ENCODE measurements at regions not wholly inside any gene's neighbourhood (a gene's known extent, or its start where the extent isn't known, plus 50 kb on each side); places are given as distances from the start of the nearest gene placed in this dataset.

DNA sequence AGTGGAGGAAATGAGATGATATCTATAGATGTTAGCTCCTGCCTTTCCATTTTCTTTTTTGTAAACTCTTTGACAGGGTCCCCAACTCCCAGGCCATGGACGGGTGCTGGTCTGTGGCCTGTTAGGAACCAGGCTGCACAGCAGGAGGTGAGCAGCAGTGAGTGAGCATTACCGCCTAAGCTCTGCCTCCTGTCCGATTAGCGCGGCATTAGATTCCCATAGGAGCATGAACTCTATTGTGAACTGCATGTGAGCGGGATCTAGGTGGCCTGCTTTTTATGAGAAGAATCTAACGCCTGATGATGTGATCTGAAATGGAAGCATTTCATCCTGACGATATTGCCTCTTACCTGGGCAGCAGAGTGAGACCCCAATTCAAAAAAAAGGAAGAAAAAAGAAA is 56.8 kb upstream of the CHD2 start:
- no peak overlapping the region for H3K23ac ChIP-seq (ENCODE audit: low read depth, low read length)
- no peak for DNase-seq
- TF ChIP-seq CEBPB (IDR thresholded peaks at IDR 0.05; ENCODE audit: low read depth, low read length) (no peak), RCOR1 (IDR thresholded peaks at IDR 0.05; ENCODE audit: insufficient replicate concordance, low read length) (no peak), MXI1 (IDR thresholded peaks at IDR 0.05; ENCODE audit: borderline replicate concordance, low read depth, low read length) (no peak), RFX5 (IDR thresholded peaks at IDR 0.05; ENCODE audit: low read depth, low read length) (no peak), CHD1 (IDR thresholded peaks at IDR 0.05; ENCODE audit: low read depth, low read length) (no peak), NFE2L2 (IDR thresholded peaks at IDR 0.05; ENCODE audit: low read depth, low read length) (no peak), BHLHE40 (IDR thresholded peaks at IDR 0.05; ENCODE audit: low read depth, low read length) (no peak), MAFK (IDR thresholded peaks at IDR 0.05; ENCODE audit: low read depth, low read length) (no peak), SMC3 (IDR thresholded peaks at IDR 0.05; ENCODE audit: low read depth, low read length) (no peak), FOS (IDR thresholded peaks at IDR 0.05; ENCODE audit: low read depth, low read length) (no peak)
- TF ChIP-seq, protein P1, sequence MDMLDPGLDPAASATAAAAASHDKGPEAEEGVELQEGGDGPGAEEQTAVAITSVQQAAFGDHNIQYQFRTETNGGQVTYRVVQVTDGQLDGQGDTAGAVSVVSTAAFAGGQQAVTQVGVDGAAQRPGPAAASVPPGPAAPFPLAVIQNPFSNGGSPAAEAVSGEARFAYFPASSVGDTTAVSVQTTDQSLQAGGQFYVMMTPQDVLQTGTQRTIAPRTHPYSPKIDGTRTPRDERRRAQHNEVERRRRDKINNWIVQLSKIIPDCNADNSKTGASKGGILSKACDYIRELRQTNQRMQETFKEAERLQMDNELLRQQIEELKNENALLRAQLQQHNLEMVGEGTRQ (IDR thresholded peaks at IDR 0.05; ENCODE audit: low read depth, low read length) = no peak
- TF ChIP-seq, protein P2, sequence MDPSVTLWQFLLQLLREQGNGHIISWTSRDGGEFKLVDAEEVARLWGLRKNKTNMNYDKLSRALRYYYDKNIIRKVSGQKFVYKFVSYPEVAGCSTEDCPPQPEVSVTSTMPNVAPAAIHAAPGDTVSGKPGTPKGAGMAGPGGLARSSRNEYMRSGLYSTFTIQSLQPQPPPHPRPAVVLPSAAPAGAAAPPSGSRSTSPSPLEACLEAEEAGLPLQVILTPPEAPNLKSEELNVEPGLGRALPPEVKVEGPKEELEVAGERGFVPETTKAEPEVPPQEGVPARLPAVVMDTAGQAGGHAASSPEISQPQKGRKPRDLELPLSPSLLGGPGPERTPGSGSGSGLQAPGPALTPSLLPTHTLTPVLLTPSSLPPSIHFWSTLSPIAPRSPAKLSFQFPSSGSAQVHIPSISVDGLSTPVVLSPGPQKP (IDR thresholded peaks at IDR 0.05; ENCODE audit: borderline replicate concordance, low read depth, low read length) = no peak
- TF ChIP-seq, protein P3, sequence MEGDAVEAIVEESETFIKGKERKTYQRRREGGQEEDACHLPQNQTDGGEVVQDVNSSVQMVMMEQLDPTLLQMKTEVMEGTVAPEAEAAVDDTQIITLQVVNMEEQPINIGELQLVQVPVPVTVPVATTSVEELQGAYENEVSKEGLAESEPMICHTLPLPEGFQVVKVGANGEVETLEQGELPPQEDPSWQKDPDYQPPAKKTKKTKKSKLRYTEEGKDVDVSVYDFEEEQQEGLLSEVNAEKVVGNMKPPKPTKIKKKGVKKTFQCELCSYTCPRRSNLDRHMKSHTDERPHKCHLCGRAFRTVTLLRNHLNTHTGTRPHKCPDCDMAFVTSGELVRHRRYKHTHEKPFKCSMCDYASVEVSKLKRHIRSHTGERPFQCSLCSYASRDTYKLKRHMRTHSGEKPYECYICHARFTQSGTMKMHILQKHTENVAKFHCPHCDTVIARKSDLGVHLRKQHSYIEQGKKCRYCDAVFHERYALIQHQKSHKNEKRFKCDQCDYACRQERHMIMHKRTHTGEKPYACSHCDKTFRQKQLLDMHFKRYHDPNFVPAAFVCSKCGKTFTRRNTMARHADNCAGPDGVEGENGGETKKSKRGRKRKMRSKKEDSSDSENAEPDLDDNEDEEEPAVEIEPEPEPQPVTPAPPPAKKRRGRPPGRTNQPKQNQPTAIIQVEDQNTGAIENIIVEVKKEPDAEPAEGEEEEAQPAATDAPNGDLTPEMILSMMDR (conservative IDR thresholded peaks at IDR 0.05; ENCODE audit: low read depth, low read length) = no peak
- no peak overlapping the region for H4K5ac ChIP-seq (ENCODE audit: low read depth, low read length)
- peaks cover 1% of the 10 kb centered on the region; the same call in 1 of the 2 replicates for H3K9me1 ChIP-seq (ENCODE audit: insufficient read depth, low read length)
- no peak overlapping the region for H4K91ac ChIP-seq (ENCODE audit: insufficient read depth, low read depth, low read length)
- no peaks in the 10 kb centered on the region for H3K36me3 ChIP-seq (ENCODE audit: control insufficient read depth, insufficient read depth, low read length)
- H3K9ac ChIP-seq (ENCODE audit: low read depth, low read length) = no peak overlapping the region
- 0 out of 4 replicates have a peak, but pooled peaks cover 0 to 2% of the 10 kb centered on the region in 2 experiments for H3K79me1 ChIP-seq (ENCODE audit: low read depth in 1 of 2, low read length in 2 of 2)
- H2BK15ac ChIP-seq (ENCODE audit: low read depth, low read length) = no peak overlapping the region
- H2AK5ac ChIP-seq (ENCODE audit: low read depth, low read length) = no peak overlapping the region
- H4K20me1 ChIP-seq (ENCODE audit: insufficient read depth, low read length) = no peaks in the 10 kb centered on the region
- intact Hi-C loops (cut with micrococcal nuclease) = no loop called here
- H2AK9ac ChIP-seq (replicated peaks; ENCODE audit: low read depth, low read length, poor library complexity) = no peak overlapping the region
- ChIA-PET POLR2A (ENCODE audit: unreplicated experiment) (no interaction called here), CTCF (no interaction called here)
- no peak overlapping the region for H3K56ac ChIP-seq (ENCODE audit: extremely low read depth, insufficient read depth, low read length)
- no peak overlapping the region for H3K4me2 ChIP-seq (ENCODE audit: low read depth, low read length)
- no peak overlapping the region for H2AFZ ChIP-seq (replicated peaks; ENCODE audit: low read length, poor library complexity)
- H3K4me1 ChIP-seq (ENCODE audit: control insufficient read depth, insufficient read depth, low read length) = peaks cover 8% of the 10 kb centered on the region
- BruUV-seq (replicated peaks) = no TSS peak
- H2BK20ac ChIP-seq (ENCODE audit: low read depth, low read length) = no peak overlapping the region
- no peak overlapping the region for H3K4me3 ChIP-seq (ENCODE audit: insufficient read depth, low read depth, low read length)
- no peak overlapping the region for H3K4ac ChIP-seq (ENCODE audit: low read depth, low read length)
- no peak overlapping the region for H3K27ac ChIP-seq (ENCODE audit: insufficient read depth, low read length)
- H3K27me3 ChIP-seq (ENCODE audit: control insufficient read depth, insufficient read depth, low read length) = no peaks in the 10 kb centered on the region
- in situ Hi-C loops (cut with MboI; ENCODE audit: low sequenced_read_pairs) = no loop called here
- no peak overlapping the region for H4K8ac ChIP-seq (ENCODE audit: low read depth in 2 of 2, low read length in 2 of 2)
- ATAC-seq (ENCODE audit: low read depth) = no peak
- no peak overlapping the region for H2BK120ac ChIP-seq (ENCODE audit: low read depth, low read length)
- WGBS, 2 experiments (ENCODE audit: extremely low coverage in 2 of 2, insufficient read length in 1 of 2) = no CpG with 5 or more reads among the region's 8 CpGs
- dilution Hi-C loops (cut with HindIII; ENCODE audit: low sequenced_read_pairs, unreplicated experiment) = no loop called here
- no peak overlapping the region for H2BK5ac ChIP-seq (ENCODE audit: low read depth, low read length, poor library complexity, severe bottlenecking)
- no peaks in the 10 kb centered on the region for H3K9me3 ChIP-seq (ENCODE audit: control insufficient read depth, insufficient read depth, low read length)
- no peak overlapping the region for H3K18ac ChIP-seq (ENCODE audit: low read depth, low read length)
- no peak overlapping the region for H3K14ac ChIP-seq (replicated peaks; ENCODE audit: low read depth, low read length)
